SHP77 treated with DMSO at 0.1 percent for 48 hours (cell line): ENCODE measurements at regions not wholly inside any gene's neighbourhood (a gene's known extent, or its start where the extent isn't known, plus 50 kb on each side); places are given as distances from the start of the nearest gene placed in this dataset.
A peak's percentile ranks its signal among the peaks of the same experiment; 100 is the strongest.
"Not testable (repeated sequence)": the region's sequence is repeated elsewhere in the genome, so short reads cannot be mapped to it uniquely, and the experiment has no call there.

Source experiments
- DNase-seq: peaks from one replicate; lab custom pipeline; 2025; lab: John Stamatoyannopoulos, UW

DNA sequence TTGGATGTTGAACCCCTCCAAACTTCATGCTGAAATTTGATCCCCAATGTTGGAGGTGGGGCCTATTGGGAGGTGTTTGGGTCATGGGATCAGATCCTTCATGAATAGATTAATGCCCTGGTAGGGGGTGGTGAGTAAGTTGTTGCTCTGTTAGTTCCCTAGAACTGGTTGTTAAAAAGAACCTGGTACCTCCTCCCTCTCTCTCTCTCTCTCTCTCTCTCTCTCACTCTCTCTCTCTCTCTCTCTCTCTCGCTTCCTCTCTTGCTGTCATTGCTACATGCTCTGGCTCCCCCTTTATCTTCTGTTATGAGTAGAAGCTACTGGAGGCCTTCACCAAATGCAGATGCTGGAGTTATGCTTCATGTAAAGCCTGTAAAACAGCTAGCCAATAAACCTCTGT is 498.2 kb upstream of the NR5A2 start:
- DNase-seq = no peak

DNA sequence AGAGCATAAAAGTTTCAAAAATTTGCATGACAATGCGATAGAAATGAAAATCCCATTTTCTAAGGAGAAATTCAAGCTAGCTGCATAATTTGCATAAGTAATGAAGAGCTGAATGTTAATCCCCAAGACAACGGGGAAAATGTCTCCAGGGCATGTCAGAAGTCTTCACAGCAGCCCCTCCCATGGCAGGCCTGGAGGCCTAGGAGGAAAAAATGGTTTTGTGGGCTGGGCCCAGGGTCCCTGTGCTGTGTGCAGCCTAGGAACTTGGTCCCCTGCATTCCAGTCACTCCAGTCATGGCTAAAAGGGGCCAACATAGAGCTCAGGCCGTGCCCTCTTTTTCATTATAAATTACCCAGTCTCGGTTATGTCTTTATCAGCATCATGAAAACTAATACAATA is 494.1 kb upstream of the NR5A2 start:
- DNase-seq = not testable (repeated sequence)

GRCh38 chr1:199545780-199546179 is 481.7 kb upstream of the NR5A2 start:
- no peak for DNase-seq

GRCh38 chr1:199546323-199546722 is 481.2 kb upstream of the NR5A2 start:
- no peak for DNase-seq

DNA sequence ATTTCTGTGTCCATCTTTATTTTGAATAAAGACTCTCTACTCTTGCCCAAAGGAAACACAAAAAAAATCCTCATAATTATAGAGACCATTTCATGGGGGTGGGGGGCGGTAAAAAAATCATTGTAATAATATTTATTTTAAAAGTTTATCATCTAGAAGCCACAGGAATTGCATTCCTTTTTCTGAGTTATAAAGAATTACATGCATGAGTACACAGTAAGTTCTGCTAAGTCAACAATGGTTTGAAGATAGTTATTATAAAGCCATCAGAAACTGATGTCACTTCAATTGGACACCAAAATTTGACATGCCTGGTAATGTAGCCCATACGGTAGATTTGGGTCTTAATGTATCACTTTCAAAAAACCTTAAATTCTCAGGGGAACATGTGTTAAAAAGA is 478.1 kb upstream of the NR5A2 start:
- no peak for DNase-seq

DNA sequence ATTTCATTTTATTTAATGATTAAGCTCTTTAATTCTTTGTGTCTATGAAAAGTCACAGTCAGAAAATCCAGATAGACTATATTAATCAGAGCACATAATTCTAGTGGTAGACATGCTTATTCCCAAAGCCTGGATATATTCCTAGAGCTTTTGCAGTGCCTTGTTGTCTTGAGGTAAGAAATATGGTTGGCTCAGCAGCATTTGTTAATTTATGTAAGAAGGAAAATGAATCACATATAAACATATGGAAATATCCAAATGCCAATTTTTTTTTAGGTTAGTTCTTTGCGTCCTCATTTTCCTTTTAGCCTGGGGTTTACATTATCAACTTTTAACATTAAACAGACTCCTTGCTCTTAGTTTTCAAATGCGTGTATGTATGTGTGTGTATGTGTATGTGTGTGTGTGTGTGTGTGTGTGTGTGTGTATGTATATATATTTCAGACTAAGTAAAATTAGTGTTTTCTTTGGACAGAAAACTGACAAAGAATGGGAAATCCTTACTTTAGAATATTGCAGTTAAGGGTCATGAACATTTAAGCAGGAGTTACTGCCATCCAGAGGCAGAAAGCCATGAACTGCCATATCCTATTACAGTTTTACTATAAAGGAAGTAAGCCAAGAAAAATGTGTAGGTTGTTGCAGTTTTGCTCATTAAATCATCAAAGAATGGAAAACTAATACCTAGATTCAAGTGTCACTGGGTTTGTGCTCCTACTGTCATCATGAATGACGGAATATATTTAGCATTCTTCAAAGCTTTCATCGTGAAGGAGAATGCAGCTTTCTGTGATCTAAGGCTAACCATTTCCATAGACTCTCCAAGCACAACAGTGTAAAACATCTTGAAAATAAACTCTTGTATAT is 477.1 kb upstream of the NR5A2 start:
- no peak for DNase-seq

DNA sequence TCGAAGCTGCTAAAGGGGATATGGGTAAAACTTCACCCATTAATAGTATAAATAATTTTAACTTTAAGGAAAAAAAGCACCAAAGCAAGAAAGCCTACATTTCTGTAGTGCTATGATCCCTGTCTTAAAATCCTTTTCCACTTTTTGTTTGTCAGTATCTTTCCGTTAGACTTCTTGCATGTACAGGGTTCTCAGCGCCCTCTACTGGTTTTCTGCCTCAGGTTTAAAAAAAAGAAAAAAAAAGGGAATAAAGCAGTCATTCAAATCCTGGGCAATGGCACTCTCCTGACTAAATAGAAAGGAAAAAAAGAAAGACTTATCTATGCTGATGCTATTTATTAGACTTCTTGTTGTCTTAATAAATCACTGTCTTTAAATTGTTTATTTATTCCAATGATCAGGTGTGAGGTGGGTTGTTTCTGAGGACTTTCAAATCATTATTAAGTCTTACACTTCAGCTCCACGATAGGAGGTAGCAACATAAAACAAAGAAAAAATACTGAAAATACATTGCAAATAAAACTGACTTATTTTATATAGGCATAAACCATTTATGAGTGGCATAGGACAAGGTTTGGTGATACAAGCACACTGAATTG is 475.4 kb upstream of the NR5A2 start:
- peak; percentile 23 for DNase-seq

- no peak for DNase-seq
Measured at GRCh38 chr1:199553104-199553503, 474.4 kb upstream of the NR5A2 start.

DNA sequence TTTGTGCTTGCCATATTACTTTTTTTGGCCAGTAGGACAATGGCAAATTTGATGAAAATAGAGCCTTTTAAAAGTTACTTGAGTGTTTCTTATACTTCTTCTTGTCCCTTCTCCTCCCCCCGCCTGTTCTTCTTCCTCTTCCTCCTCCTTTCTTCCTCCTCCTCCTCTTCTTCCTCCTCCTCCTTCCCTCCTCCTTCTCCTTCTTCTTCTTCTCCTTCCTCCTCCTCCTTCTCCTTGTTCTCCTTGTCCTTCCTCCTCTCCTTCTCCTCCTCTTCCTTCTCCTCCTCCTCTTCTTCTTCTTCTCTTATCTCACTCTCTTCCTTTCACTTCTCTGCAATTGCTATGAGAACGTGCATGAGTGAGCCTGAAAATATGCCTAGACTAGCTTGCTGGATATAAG is 466.2 kb upstream of the NR5A2 start:
- no peak for DNase-seq

DNA sequence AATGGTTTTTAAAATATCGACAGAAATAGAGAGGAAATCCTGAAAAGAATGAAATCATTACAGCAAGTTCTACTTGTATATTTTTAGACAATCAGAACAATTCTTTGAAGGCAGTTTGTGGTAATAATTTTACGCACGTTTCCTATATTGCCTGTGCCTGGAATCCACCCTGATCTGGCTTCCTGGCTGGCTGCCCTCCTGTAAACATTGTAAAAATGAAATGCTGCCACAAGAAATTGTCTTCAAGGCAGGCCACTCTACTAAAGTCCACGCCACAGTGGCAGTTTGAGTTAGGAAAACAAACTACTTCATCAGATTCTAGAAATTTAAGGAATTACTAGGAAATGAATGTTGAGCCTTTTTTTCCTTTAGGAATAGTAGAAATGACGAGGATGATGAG is 454.5 kb upstream of the NR5A2 start:
- no peak for DNase-seq

DNA sequence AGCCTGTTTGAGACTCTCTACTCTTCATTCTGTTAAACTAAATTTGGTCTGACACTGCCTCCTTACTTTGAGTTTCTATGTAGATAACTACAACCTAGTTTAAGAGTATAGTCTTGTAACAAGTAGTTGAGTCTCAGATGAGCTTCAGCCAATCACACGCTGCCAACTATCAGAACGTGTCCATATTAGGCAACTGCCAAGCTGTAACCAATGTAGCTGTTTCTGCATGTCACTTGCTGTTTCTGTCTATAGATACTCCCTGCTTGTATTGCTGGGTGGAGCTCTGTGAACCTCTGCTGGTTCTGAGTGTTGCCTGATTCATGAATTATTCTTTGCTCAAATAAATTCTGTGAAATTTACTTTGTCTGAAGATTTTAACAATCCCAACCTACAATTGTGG is 452.6 kb upstream of the NR5A2 start:
- no peak for DNase-seq

- no peak for DNase-seq
Measured at GRCh38 chr1:199580300-199580699, 447.2 kb upstream of the NR5A2 start.

GRCh38 chr1:199585392-199585791 is 442.1 kb upstream of the NR5A2 start:
- no peak for DNase-seq

- DNase-seq = no peak
Measured at GRCh38 chr1:199590708-199591107, 436.8 kb upstream of the NR5A2 start.

DNA sequence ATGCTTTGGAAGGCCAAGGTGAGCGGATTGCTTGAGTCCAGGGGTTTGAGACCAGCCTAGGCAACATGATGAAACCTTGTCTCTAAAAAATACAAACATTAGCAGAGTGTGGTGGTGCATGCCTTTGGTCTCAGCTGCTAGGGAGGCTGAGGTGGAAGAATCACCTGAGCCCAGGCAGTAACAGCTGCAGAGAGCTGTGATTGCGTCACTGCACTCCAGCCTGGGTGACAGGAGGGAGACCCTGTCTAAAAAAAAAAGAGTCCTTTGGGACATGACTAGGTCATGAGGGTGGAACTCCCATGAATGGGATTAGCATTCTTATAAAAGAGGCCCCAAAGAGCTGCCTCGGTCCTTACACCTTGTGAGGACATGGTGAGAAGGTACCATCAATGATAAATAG is 436.0 kb upstream of the NR5A2 start:
- no peak for DNase-seq

DNA sequence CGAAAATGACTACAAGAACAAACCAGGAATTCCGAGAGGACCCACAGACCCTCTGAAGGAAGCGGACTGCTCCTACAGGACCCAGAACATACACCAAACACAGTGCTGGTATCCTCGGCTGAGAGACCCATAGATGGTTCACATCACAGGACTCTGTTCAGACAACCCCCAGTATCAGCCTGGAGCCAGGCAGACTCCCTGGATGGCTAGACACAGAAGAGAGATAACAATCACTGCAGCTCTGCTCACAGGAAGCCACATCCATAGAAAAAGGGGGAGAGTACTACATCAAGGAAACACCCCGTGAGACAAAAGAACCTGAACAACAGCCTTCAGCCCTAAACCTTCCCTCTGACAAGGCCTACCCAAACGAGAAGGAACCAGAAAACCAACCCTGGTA is 434.0 kb upstream of the NR5A2 start:
- DNase-seq = no peak

DNA sequence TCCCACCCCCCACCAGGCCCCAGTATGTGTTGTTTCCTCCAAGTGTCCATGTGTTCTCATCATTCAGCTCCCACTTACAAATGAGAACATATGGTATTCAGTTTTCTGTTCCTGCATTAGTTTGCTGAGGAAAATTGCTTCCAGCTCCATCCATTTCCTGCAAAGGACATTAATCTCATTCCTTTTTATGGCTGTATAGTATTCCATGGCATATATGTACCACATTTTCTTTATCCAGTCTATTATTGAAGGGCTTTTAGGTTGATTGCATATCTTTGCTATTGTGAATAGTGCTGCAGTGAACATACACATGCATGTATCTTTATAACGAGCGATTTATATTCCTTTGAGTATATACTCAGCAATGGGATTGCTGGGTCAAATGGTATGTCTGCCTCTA is 431.1 kb upstream of the NR5A2 start:
- DNase-seq = not testable (repeated sequence)

DNA sequence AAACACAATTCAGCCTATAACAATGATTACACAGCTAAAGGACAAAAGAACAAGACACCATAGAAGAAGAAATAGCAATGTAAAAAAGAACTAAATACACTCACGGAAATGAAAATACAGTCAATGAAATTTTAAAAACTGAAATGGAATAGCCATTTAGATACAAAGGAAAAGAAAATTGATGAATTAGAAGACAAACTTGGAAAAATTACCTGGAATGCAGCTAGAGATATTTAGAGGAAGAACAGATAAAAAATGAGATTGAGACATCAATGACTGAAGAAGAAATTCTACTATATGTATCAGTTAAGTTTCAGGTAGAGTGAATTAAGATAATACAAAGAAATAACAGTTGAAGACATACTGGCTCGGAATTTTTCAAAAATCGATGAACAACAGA is 430.4 kb upstream of the NR5A2 start:
- no peak for DNase-seq

DNA sequence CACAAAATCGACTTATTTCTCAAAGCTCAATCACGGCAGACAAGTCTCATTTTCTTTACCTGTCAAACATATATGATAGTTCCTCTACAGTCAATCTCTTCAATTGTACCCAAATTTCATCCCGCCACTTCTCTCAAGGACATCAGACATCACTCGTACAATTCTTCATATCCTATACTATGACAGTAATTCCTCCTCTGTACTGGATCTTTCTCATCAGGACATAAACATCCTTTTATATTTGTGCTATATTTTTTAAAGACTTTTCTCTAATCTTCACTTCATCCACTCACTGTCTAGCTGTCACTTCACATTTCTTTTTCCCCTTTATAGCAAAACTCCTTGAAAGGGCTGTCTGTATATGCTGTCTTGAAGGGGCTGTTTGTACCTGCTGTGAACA is 419.1 kb upstream of the NR5A2 start:
- no peak for DNase-seq

- no peak for DNase-seq
Measured at GRCh38 chr1:199612976-199613774, 414.3 kb upstream of the NR5A2 start.

DNA sequence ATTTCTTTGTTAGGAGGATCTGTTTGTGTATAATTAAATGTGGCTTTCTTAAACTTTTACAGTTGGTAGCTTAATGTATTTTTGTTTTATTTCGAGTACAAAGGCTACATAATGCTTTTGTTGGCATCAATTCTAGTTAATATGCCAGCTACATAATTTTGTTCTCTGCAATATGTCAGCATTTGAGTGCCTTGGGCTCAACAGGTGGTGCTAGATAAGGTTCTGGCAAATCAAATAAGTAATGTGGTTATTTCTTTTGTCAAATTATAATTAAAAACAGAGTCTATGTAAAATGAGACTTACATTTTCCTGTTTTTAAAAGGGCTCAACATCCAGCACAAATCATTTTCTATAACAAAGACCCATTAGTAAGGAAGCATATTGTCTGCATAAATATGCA is 410.6 kb upstream of the NR5A2 start:
- DNase-seq = no peak

GRCh38 chr1:199619223-199619622 is 408.3 kb upstream of the NR5A2 start:
- no peak for DNase-seq

DNA sequence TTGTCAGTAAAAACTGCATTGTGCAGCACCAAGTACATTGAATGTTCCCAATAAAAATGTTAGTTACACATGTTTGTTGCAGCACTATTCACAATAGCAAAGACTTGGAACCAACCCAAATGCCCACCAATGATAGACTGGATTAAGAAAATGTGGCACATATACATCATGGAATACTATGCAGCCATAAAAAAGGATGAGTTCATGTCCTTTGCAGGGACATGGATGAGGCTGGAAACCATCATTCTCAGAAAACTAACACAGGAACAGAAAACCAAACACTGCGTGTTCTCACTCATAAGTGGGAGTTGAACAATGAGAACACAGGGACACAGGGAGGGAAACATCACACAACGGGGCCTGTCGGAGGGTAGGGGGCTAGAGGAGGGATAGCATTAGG is 401.3 kb upstream of the NR5A2 start:
- DNase-seq = not testable (repeated sequence)
